ENCODE measurements at regions not wholly inside any gene's neighbourhood (a gene's known extent, or its start where the extent isn't known, plus 50 kb on each side); places are given as distances from the start of the nearest gene placed in this dataset.

DNA sequence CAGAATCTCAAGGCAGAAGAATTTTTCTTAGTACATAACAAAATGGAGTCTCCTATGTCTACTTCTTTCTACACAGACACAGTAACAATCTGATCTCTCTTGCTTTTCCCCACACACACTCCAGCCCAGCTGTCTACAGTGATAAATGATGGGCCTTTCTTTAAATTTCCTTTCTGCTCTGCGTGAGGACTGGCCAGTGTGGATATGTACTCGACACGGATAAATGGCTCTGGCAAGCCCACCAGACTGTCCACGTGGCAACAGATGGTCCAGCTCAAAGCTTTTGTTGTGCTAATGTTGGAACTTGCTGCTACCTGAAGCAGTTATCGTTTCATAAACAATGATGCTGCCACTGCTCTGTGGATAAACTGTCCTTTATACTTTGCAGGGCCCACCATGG lies 410.7 kb downstream of the TMEM114 start:
- H3K56ac ChIP-seq (replicated peaks; ENCODE audit: insufficient read length, low read depth, low read length) = no peak overlapping the region
- 0 out of 2 replicates have a peak overlapping the region, but pooled peaks have one; percentile 40 for H2AK5ac ChIP-seq (ENCODE audit: low read depth, low read length)
- H3K79me1 ChIP-seq (ENCODE audit: low read depth, low read length) = no peaks in the 10 kb centered on the region
- 82% methylated on average over 5 of the region's 5 CpGs; no CpG with 5 or more reads in 1 of the 2 experiments for WGBS, 2 experiments (ENCODE audit: extremely low coverage in 1 of 2, insufficient coverage in 1 of 2, insufficient read length in 1 of 2, insufficient replicate concordance in 2 of 2, low coverage in 1 of 2, low lambda C conversion rate in 2 of 2, missing lambda C conversion rate in 1 of 2)
- no peak overlapping the region for H2AFZ ChIP-seq (ENCODE audit: low read length)
- no peak overlapping the region for H3K27ac ChIP-seq (ENCODE audit: low read depth, low read length)
- no peak for DNase-seq (ENCODE audit: low read depth in 1 of 2, low spot score in 2 of 2)
- no peak overlapping the region for H3K4ac ChIP-seq (replicated peaks; ENCODE audit: insufficient read length, low read depth, low read length)
- H3K23me2 ChIP-seq (ENCODE audit: low read depth, low read length) = no peaks in the 10 kb centered on the region
- H3K9me3 ChIP-seq (ENCODE audit: insufficient read depth in 2 of 2, low read depth in 1 of 2, low read length in 1 of 2) = no peaks in the 10 kb centered on the region
- no peak overlapping the region for H3K18ac ChIP-seq (ENCODE audit: extremely low read depth, low read length)
- H3K4me2 ChIP-seq (ENCODE audit: insufficient read depth in 1 of 2, low read depth in 2 of 2, low read length in 2 of 2) = no peak overlapping the region
- H2BK12ac ChIP-seq (ENCODE audit: low read depth, low read length) = peak overlapping the region; percentile 44; the same call in 1 of the 2 replicates
- no peak overlapping the region for H4K5ac ChIP-seq (ENCODE audit: insufficient read length, low read depth, low read length)
- H2BK5ac ChIP-seq (ENCODE audit: low read depth, low read length) = no peak overlapping the region
- no peaks in the 10 kb centered on the region for H3K27me3 ChIP-seq (replicated peaks in 1 of 4; ENCODE audit: control insufficient read depth in 3 of 4, extremely low read depth in 1 of 4, insufficient read depth in 3 of 4, low read length in 3 of 4)
- TF ChIP-seq, protein P1, sequence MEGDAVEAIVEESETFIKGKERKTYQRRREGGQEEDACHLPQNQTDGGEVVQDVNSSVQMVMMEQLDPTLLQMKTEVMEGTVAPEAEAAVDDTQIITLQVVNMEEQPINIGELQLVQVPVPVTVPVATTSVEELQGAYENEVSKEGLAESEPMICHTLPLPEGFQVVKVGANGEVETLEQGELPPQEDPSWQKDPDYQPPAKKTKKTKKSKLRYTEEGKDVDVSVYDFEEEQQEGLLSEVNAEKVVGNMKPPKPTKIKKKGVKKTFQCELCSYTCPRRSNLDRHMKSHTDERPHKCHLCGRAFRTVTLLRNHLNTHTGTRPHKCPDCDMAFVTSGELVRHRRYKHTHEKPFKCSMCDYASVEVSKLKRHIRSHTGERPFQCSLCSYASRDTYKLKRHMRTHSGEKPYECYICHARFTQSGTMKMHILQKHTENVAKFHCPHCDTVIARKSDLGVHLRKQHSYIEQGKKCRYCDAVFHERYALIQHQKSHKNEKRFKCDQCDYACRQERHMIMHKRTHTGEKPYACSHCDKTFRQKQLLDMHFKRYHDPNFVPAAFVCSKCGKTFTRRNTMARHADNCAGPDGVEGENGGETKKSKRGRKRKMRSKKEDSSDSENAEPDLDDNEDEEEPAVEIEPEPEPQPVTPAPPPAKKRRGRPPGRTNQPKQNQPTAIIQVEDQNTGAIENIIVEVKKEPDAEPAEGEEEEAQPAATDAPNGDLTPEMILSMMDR (IDR thresholded peaks at IDR 0.05; ENCODE audit: control extremely low read depth in 1 of 3, insufficient read depth in 1 of 3, low read depth in 1 of 3, low read length in 3 of 3) = no peak
- TF ChIP-seq HDAC2 (IDR thresholded peaks at IDR 0.05; ENCODE audit: borderline replicate concordance in 1 of 2, low read depth in 2 of 2, low read length in 2 of 2) = no peak
- no peak for TF ChIP-seq KDM1A (IDR thresholded peaks at IDR 0.05; ENCODE audit: borderline replicate concordance, low read length)
- no peak for TF ChIP-seq YY1 (IDR thresholded peaks at IDR 0.05; ENCODE audit: low read depth, low read length)
- no peak for TF ChIP-seq KDM4A (IDR thresholded peaks at IDR 0.05; ENCODE audit: low read depth, low read length, severe bottlenecking)
- TF ChIP-seq, protein P2, sequence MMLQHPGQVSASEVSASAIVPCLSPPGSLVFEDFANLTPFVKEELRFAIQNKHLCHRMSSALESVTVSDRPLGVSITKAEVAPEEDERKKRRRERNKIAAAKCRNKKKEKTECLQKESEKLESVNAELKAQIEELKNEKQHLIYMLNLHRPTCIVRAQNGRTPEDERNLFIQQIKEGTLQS (IDR thresholded peaks at IDR 0.05; ENCODE audit: insufficient read depth, low read depth, low read length) = no peak
- TF ChIP-seq POLR2AphosphoS5 (IDR thresholded peaks at IDR 0.05; ENCODE audit: low read depth, low read length) = no peak
- no peak for TF ChIP-seq TBP (IDR thresholded peaks at IDR 0.05; ENCODE audit: low read depth, low read length)
- POLR2A ChIA-PET (ENCODE audit: partially characterized antibody) = no interaction called here
- H2BK20ac ChIP-seq (ENCODE audit: low read length) = peak overlapping the region; percentile 74; the same call in 1 of the 2 replicates
- FAIRE-seq = no peak
- H3K4me1 ChIP-seq (replicated peaks in 1 of 4; ENCODE audit: control insufficient read depth in 3 of 4, insufficient read depth in 4 of 4, low read length in 3 of 4) = 0 out of 7 replicates have a peak, but pooled peaks cover 0 to 2% (median 0%) of the 10 kb centered on the region in 4 experiments
- CTCF ChIA-PET (ENCODE audit: partially characterized antibody) = interaction anchor here (1.0 kb wide), 1 partner anchor 15 kb away, joined by 3 read pairs; no protein-coding TSS in a partner anchor
- no peaks in the 10 kb centered on the region for H3K79me2 ChIP-seq (ENCODE audit: control insufficient read depth in 1 of 2, insufficient read depth in 2 of 2, low read length in 2 of 2)
- no peak overlapping the region for H4K8ac ChIP-seq (ENCODE audit: extremely low read depth, insufficient read depth, low read length)
- no peaks in the 10 kb centered on the region for H3K36me3 ChIP-seq (ENCODE audit: control insufficient read depth in 2 of 4, insufficient read depth in 4 of 4, low read length in 3 of 4)
- no peaks in the 10 kb centered on the region for H4K20me1 ChIP-seq (replicated peaks in 1 of 2; ENCODE audit: control insufficient read depth in 1 of 2, insufficient read depth in 2 of 2, low read length in 2 of 2)
- no peak overlapping the region for H2BK15ac ChIP-seq (ENCODE audit: low read length)
- no peak overlapping the region for H3K9ac ChIP-seq (replicated peaks in 1 of 4; ENCODE audit: extremely low read depth in 1 of 4, low read depth in 3 of 4, low read length in 3 of 4)
- no peak overlapping the region for H3K4me3 ChIP-seq (ENCODE audit: extremely low read depth in 1 of 4, insufficient read depth in 2 of 4, low read depth in 3 of 4, low read length in 4 of 4)
- no peak overlapping the region for H3K14ac ChIP-seq (ENCODE audit: insufficient read length)
- no peak overlapping the region for H4K91ac ChIP-seq (replicated peaks; ENCODE audit: insufficient read length, low read length)
- H2BK120ac ChIP-seq (replicated peaks; ENCODE audit: low read depth, low read length) = no peak overlapping the region
- no peak overlapping the region for H3K23ac ChIP-seq (ENCODE audit: insufficient read length)
